ENCODE measurements at regions not wholly inside any gene's neighbourhood (a gene's known extent, or its start where the extent isn't known, plus 50 kb on each side); places are given as distances from the start of the nearest gene placed in this dataset.

DNA sequence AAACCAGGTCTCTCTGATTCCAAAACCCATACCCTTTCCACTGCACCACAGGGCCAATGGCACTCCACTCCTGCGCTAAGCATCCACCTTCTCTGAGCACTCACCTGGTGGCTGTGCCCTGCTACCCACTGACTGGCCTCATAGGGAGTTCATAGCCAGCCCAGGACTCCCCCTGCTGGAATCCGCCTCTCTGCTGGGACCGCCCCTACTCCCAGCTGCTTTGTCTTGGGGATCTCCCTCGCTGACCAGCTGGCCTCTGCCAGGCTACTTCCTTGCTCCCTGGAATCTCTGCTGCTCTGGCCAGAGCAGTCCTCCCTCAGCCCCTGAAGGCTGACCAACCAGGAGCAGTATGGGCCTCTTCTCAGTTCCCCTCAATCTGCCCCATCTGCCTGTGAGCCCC, 129.7 kb downstream of the FAXC start:
- Histone ChIP-seq H3K4me3 (no peak overlapping the region), H3K27ac (no peak overlapping the region), H3K9me3 (no peaks in the 10 kb centered on the region), H3K36me3 (no peaks in the 10 kb centered on the region), H3K4me1 (no peaks in the 10 kb centered on the region), H3K27me3 (no peaks in the 10 kb centered on the region)
- WGBS, 2 donors, result 29 to 33% methylated on average over 3 to 4 of the region's 4 CpGs
- ATAC-seq (ENCODE audit: low FRiP score in 2 of 2), result peak; percentile 38 to 65
- no peak for TF ChIP-seq POLR2A (IDR thresholded peaks at IDR 0.05)
- TF ChIP-seq, protein P1, sequence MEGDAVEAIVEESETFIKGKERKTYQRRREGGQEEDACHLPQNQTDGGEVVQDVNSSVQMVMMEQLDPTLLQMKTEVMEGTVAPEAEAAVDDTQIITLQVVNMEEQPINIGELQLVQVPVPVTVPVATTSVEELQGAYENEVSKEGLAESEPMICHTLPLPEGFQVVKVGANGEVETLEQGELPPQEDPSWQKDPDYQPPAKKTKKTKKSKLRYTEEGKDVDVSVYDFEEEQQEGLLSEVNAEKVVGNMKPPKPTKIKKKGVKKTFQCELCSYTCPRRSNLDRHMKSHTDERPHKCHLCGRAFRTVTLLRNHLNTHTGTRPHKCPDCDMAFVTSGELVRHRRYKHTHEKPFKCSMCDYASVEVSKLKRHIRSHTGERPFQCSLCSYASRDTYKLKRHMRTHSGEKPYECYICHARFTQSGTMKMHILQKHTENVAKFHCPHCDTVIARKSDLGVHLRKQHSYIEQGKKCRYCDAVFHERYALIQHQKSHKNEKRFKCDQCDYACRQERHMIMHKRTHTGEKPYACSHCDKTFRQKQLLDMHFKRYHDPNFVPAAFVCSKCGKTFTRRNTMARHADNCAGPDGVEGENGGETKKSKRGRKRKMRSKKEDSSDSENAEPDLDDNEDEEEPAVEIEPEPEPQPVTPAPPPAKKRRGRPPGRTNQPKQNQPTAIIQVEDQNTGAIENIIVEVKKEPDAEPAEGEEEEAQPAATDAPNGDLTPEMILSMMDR (IDR thresholded peaks at IDR 0.05), result no peak
- TF ChIP-seq POLR2AphosphoS5 (IDR thresholded peaks at IDR 0.05), result no peak
- no peak for TF ChIP-seq EP300 (IDR thresholded peaks at IDR 0.05)
- peak; percentile 4 to 34 for DNase-seq

GRCh38 chr6:99216959-99217358, 132.5 kb downstream of the FAXC start:
- no peak overlapping the region for H3K27ac ChIP-seq
- WGBS, 2 donors, result 29 to 33% methylated on average over 6 of the region's 6 CpGs
- no peak overlapping the region for H3K4me3 ChIP-seq
- no peaks in the 10 kb centered on the region for H3K27me3 ChIP-seq
- H3K36me3 ChIP-seq, result no peaks in the 10 kb centered on the region
- no peaks in the 10 kb centered on the region for H3K9me3 ChIP-seq
- ATAC-seq (ENCODE audit: low FRiP score in 2 of 2), result no peak
- no peaks in the 10 kb centered on the region for H3K4me1 ChIP-seq
- no peak for DNase-seq
- TF ChIP-seq, protein P1 (IDR thresholded peaks at IDR 0.05), result no peak
- TF ChIP-seq POLR2A (IDR thresholded peaks at IDR 0.05) (no peak), POLR2AphosphoS5 (IDR thresholded peaks at IDR 0.05) (no peak), EP300 (IDR thresholded peaks at IDR 0.05) (no peak)

DNA sequence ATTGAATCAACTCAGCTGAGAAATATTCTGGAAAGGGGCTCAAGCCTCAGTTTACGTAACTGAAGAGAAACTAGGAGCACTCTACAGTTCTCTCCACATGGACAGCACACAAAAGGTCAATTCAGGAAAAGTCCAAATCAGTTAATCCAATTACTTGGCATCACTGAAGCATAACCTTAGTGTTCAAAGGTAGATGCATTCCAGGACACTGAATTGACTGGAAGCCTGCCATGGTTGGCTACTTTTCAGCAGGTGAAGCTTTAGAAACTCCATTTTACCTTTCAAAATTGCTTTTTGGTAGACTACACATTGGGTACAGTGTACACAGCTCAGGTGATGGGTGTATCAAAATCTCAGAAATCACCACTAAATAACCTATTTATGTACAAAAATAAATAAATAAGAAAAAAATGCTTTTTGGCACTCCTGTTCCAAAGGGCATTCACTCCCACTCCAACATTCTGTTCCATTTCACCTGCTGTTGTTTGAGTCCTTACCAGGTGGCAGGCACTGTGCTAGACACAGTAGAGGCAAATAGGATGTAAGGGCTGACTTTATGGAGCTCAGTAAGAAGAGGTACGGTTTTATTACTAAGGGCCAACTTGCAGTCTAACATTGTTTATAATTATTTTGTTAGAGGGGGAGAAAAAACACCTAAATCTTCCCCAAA, 153.4 kb downstream of the FAXC start:
- TF ChIP-seq, protein P1 (IDR thresholded peaks at IDR 0.05), result no peak
- TF ChIP-seq EP300 (IDR thresholded peaks at IDR 0.05), result no peak
- no peak for TF ChIP-seq POLR2A (IDR thresholded peaks at IDR 0.05)
- TF ChIP-seq POLR2AphosphoS5 (IDR thresholded peaks at IDR 0.05), result no peak
- Histone ChIP-seq H3K36me3 (no peaks in the 10 kb centered on the region), H3K4me3 (no peak overlapping the region), H3K27ac (no peak overlapping the region), H3K9me3 (no peaks in the 10 kb centered on the region), H3K4me1 (no peaks in the 10 kb centered on the region), H3K27me3 (no peaks in the 10 kb centered on the region)
- DNase-seq (no peak), ATAC-seq (ENCODE audit: low FRiP score in 2 of 2) (no peak)
- WGBS, 2 donors, result 74 to 77% methylated on average over 2 of the region's 2 CpGs

DNA sequence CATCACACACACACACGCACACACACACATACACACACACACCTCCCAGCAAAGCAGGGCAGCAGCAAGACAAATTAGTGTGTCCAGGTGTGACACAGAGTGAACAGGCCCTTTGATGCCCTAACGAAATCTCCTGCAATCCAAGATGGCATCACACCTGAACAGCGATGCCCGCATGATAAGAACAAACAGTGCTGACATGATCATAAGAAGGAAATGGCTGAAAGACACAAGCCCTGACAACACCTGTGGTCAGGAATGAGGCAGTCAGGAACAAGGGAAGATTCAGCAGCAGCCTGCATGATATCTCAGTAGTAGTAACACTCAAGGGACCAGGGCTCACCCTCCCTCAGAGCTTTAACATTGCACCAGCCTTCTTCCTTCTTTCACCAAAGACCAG, 156.9 kb downstream of the FAXC start:
- Histone ChIP-seq H3K9me3 (no peaks in the 10 kb centered on the region), H3K4me3 (no peak overlapping the region), H3K4me1 (no peaks in the 10 kb centered on the region), H3K27me3 (no peaks in the 10 kb centered on the region), H3K27ac (no peak overlapping the region), H3K36me3 (no peaks in the 10 kb centered on the region)
- DNase-seq (no peak), ATAC-seq (ENCODE audit: low FRiP score in 2 of 2) (peak in 1 of 2 donors; percentile 30)
- TF ChIP-seq, protein P1 (IDR thresholded peaks at IDR 0.05), result no peak
- no peak for TF ChIP-seq EP300 (IDR thresholded peaks at IDR 0.05)
- no peak for TF ChIP-seq POLR2AphosphoS5 (IDR thresholded peaks at IDR 0.05)
- TF ChIP-seq POLR2A (IDR thresholded peaks at IDR 0.05), result no peak
- 74 to 96% methylated on average over 4 of the region's 4 CpGs for WGBS, 2 donors
